Transverse colon (tissue), 4 donors: ENCODE measurements at regions not wholly inside any gene's neighbourhood (a gene's known extent, or its start where the extent isn't known, plus 50 kb on each side); places are given as distances from the start of the nearest gene placed in this dataset.

Experiments
- POLR2A ChIP-seq: fragments of 450-650 bp; IDR thresholded peaks from one replicate; pipeline ENCODE4 v1.6.1; 2016; ENCODE audit warnings: antibody characterized with exemption, mild to moderate bottlenecking, moderate library complexity
- POLR2AphosphoS5 ChIP-seq, 3 donors: sonication (generic); formaldehyde crosslinking; IDR thresholded peaks; one replicate each; pipeline ENCODE4 v1.6.1; 2016; ENCODE audit warnings: antibody characterized with exemption in 3 of 3
- TF ChIP-seq, protein P1 (sequence below), 5 experiments: fragments of 200-600 bp in 3 of 5; fragments of 450-650 bp in 2 of 5; sonication (generic) in 3 of 5; IDR thresholded peaks; 1 replicate in 2 of 5; 2 replicates in 3 of 5; pipeline ENCODE4 v1.5.1; 2016 to 2017; ENCODE audit warnings: antibody characterized with exemption in 5 of 5, inconsistent platforms in 3 of 5, mild to moderate bottlenecking in 2 of 5, moderate library complexity in 1 of 5

GRCh38 chr9:74041588-74041987, 455.5 kb upstream of the RORB start:
- TF ChIP-seq, protein P1, sequence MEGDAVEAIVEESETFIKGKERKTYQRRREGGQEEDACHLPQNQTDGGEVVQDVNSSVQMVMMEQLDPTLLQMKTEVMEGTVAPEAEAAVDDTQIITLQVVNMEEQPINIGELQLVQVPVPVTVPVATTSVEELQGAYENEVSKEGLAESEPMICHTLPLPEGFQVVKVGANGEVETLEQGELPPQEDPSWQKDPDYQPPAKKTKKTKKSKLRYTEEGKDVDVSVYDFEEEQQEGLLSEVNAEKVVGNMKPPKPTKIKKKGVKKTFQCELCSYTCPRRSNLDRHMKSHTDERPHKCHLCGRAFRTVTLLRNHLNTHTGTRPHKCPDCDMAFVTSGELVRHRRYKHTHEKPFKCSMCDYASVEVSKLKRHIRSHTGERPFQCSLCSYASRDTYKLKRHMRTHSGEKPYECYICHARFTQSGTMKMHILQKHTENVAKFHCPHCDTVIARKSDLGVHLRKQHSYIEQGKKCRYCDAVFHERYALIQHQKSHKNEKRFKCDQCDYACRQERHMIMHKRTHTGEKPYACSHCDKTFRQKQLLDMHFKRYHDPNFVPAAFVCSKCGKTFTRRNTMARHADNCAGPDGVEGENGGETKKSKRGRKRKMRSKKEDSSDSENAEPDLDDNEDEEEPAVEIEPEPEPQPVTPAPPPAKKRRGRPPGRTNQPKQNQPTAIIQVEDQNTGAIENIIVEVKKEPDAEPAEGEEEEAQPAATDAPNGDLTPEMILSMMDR (IDR thresholded peaks at IDR 0.05) = no peak
- TF ChIP-seq POLR2AphosphoS5 (IDR thresholded peaks at IDR 0.05) = no peak
- no peak for TF ChIP-seq POLR2A
